ENCODE measurements at regions not wholly inside any gene's neighbourhood (a gene's known extent, or its start where the extent isn't known, plus 50 kb on each side); places are given as distances from the start of the nearest gene placed in this dataset.

- TF ChIP-seq ZNF609 (CRISPR knock-in tag; IDR thresholded peaks at IDR 0.05; ENCODE audit: borderline replicate concordance) (peak; percentile 73; the same call in 1 of the 2 replicates), NCOA2 (CRISPR knock-in tag; IDR thresholded peaks at IDR 0.05) (peak; percentile 82), GABPA (IDR thresholded peaks at IDR 0.05; ENCODE audit: low read depth, low read length) (no peak), GABPA (CRISPR knock-in tag; IDR thresholded peaks at IDR 0.05; ENCODE audit: low read depth) (peak; percentile 71), ZNF672 (CRISPR knock-in tag; IDR thresholded peaks at IDR 0.05) (no peak), DPF2 (CRISPR knock-in tag; IDR thresholded peaks at IDR 0.05; ENCODE audit: borderline replicate concordance, low read depth) (peak; percentile 94), MAX (IDR thresholded peaks at IDR 0.05) (peak; percentile 55), SMAD3 (CRISPR knock-in tag; IDR thresholded peaks at IDR 0.05) (0 out of 2 replicates have a peak, but pooled peaks have one; percentile 37), RERE (CRISPR knock-in tag; IDR thresholded peaks at IDR 0.05; ENCODE audit: low read depth) (peak; percentile 58; the same call in 1 of the 2 replicates), ZNF687 (CRISPR knock-in tag; IDR thresholded peaks at IDR 0.05) (peak; percentile 61), PHF20 (CRISPR knock-in tag; IDR thresholded peaks at IDR 0.05) (no peak)
Observed at GRCh38 chr18:23384778-23385736, 68.0 kb upstream of the RIOK3 start (continued).
